EH (cell line): ENCODE measurements at regions not wholly inside any gene's neighbourhood (a gene's known extent, or its start where the extent isn't known, plus 50 kb on each side); places are given as distances from the start of the nearest gene placed in this dataset.

Experiments used
- DNase-seq: peaks from one replicate; pipeline ENCODE4 v3.0.0-alpha.2; 2015; ENCODE audit warnings: low read depth

GRCh38 chr13:106133025-106133424, 402.4 kb downstream of the EFNB2 start:
- DNase-seq: peak; percentile 93

GRCh38 chr13:106132216-106132615, 403.2 kb downstream of the EFNB2 start:
- no peak for DNase-seq

GRCh38 chr13:106129993-106130392, 405.5 kb downstream of the EFNB2 start:
- DNase-seq: no peak

- DNase-seq: no peak
These were observed 406.2 kb downstream of the EFNB2 start for GRCh38 chr13:106129273-106129672.

GRCh38 chr13:106122234-106122633, 413.2 kb downstream of the EFNB2 start:
- DNase-seq: no peak

GRCh38 chr13:106121173-106121754, 414.2 kb downstream of the EFNB2 start:
- DNase-seq: no peak

GRCh38 chr13:106118996-106119395, 416.5 kb downstream of the EFNB2 start:
- no peak for DNase-seq

- peak; percentile 44 for DNase-seq
These were observed 417.4 kb downstream of the EFNB2 start for GRCh38 chr13:106118050-106118449.

GRCh38 chr13:106117640-106118039, 417.8 kb downstream of the EFNB2 start:
- no peak for DNase-seq

GRCh38 chr13:106117035-106117434, 418.4 kb downstream of the EFNB2 start:
- peak; percentile 63 for DNase-seq

GRCh38 chr13:106115081-106115480, 420.4 kb downstream of the EFNB2 start:
- DNase-seq: peak; percentile 77

GRCh38 chr13:106113796-106114195, 421.7 kb downstream of the EFNB2 start:
- peak; percentile 66 for DNase-seq

- DNase-seq: no peak
These were observed 423.3 kb downstream of the EFNB2 start for GRCh38 chr13:106112191-106112590.

GRCh38 chr13:106110241-106110855, 425.1 kb downstream of the EFNB2 start:
- DNase-seq: peak; percentile 85

- DNase-seq: peak; percentile 96
These were observed 426.1 kb downstream of the EFNB2 start for GRCh38 chr13:106109391-106109791.

- DNase-seq: no peak
These were observed 427.1 kb downstream of the EFNB2 start for GRCh38 chr13:106108346-106108745.

- DNase-seq: no peak
These were observed 428.4 kb downstream of the EFNB2 start for GRCh38 chr13:106107061-106107460.

GRCh38 chr13:106105153-106105552, 430.3 kb downstream of the EFNB2 start:
- peak; percentile 23 for DNase-seq

GRCh38 chr13:106104281-106104901, 431.1 kb downstream of the EFNB2 start:
- peak; percentile 97 for DNase-seq

GRCh38 chr13:106103779-106104178, 431.7 kb downstream of the EFNB2 start:
- peak; percentile 97 for DNase-seq

GRCh38 chr13:106102786-106103185, 432.7 kb downstream of the EFNB2 start:
- DNase-seq: no peak

GRCh38 chr13:106101201-106101600, 434.3 kb downstream of the EFNB2 start:
- DNase-seq: no peak

GRCh38 chr13:106100171-106100919, 435.1 kb downstream of the EFNB2 start:
- DNase-seq: no peak
